DOHH2 (cell line): ENCODE measurements at regions not wholly inside any gene's neighbourhood (a gene's known extent, or its start where the extent isn't known, plus 50 kb on each side); places are given as distances from the start of the nearest gene placed in this dataset.

Experiments used
- EZH2phosphoT487 ChIP-seq: fragments of 200-600 bp; sonication (generic); IDR thresholded peaks from 2 replicates; pipeline ENCODE4 v1.6.1; 2017; ENCODE audit warnings: borderline replicate concordance, mild to moderate bottlenecking, antibody characterized with exemption, low read length, moderate library complexity, mixed read lengths
- TF ChIP-seq, protein P1 (sequence below): fragments of 200-600 bp; sonication (generic); IDR thresholded peaks from one replicate; pipeline ENCODE4 v1.5.1; 2014; ENCODE audit warnings: antibody characterized with exemption, mild to moderate bottlenecking, low read depth, low read length; ENCODE audit not compliant: poor library complexity, severe bottlenecking

DNA sequence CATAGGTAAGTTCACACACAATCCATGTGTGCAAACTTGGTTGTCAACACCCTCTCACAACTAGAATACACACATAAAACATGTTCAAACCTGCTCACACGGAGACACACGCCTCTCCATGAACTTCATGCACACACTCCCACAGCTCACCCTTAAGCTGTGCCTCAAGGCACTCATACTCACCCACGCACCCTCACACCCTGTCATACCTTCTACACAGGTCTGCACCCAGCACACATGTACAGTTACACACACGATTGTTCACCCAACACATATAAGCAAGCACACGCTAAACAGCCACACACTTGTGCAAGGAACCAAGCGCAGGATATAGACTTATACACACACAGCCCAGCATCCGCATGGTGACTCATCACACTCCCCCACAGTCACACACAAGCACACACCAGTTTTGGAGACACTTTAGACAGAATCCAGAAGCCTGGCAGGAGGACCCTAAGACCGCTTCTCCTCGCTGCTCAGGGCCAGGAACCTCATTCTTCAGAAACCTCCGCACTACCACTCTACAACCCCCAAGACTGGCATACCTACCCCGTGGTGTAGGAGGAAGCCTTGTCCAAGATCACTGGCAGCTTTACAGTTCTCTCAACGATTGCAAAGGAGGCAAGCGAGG is 58.7 kb upstream of the ZC3H12A start:
- TF ChIP-seq, protein P1, sequence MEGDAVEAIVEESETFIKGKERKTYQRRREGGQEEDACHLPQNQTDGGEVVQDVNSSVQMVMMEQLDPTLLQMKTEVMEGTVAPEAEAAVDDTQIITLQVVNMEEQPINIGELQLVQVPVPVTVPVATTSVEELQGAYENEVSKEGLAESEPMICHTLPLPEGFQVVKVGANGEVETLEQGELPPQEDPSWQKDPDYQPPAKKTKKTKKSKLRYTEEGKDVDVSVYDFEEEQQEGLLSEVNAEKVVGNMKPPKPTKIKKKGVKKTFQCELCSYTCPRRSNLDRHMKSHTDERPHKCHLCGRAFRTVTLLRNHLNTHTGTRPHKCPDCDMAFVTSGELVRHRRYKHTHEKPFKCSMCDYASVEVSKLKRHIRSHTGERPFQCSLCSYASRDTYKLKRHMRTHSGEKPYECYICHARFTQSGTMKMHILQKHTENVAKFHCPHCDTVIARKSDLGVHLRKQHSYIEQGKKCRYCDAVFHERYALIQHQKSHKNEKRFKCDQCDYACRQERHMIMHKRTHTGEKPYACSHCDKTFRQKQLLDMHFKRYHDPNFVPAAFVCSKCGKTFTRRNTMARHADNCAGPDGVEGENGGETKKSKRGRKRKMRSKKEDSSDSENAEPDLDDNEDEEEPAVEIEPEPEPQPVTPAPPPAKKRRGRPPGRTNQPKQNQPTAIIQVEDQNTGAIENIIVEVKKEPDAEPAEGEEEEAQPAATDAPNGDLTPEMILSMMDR: no peak
- no peak for TF ChIP-seq EZH2phosphoT487
